Esophagus squamous epithelium (tissue), 5 donors: ENCODE measurements at regions not wholly inside any gene's neighbourhood (a gene's known extent, or its start where the extent isn't known, plus 50 kb on each side); places are given as distances from the start of the nearest gene placed in this dataset.

Experiments
- DNase-seq: peaks from one replicate; lab custom pipeline; 2025; lab: John Stamatoyannopoulos, UW
- H3K27ac ChIP-seq, 4 donors: fragments of 200-600 bp; sonication (generic); one replicate each; pipeline ENCODE4 v1.5.1; 2016 to 2019; ENCODE audit warnings: mild to moderate bottlenecking in 1 of 4
- H3K27me3 ChIP-seq, 4 donors: fragments of 200-600 bp; sonication (generic); 1 replicate in 3 of 4; 2 replicates in 1 of 4; pipeline versions ENCODE4 v1.5.1 to v1.6.0; 2017 to 2021; ENCODE audit warnings: antibody characterized with exemption in 1 of 4
- H3K36me3 ChIP-seq, 3 donors: fragments of 200-600 bp; sonication (generic); one replicate each; pipeline ENCODE4 v1.5.1; 2016 to 2019
- H3K4me1 ChIP-seq, 3 donors: fragments of 200-600 bp; sonication (generic); one replicate each; pipeline ENCODE4 v1.5.1; 2017 to 2019
- H3K4me3 ChIP-seq, 4 donors: fragments of 200-600 bp; sonication (generic); 1 replicate in 3 of 4; 2 replicates in 1 of 4; pipeline ENCODE4 v1.5.1; 2016 to 2019; ENCODE audit warnings: mild to moderate bottlenecking in 2 of 4, moderate library complexity in 1 of 4
- H3K9me3 ChIP-seq, 3 donors: fragments of 200-600 bp; sonication (generic); one replicate each; pipeline ENCODE4 v1.5.1; 2016 to 2019
- POLR2A ChIP-seq, 4 donors: fragments of 450-650 bp; IDR thresholded peaks; one replicate each; pipeline ENCODE4 v1.6.1; 2017; ENCODE audit warnings: antibody characterized with exemption in 4 of 4, mild to moderate bottlenecking in 4 of 4, moderate library complexity in 3 of 4
- WGBS, 2 donors: methylation state at CpG; one replicate each; pipeline ENCODE4 v1.1.5; 2018; 5-methylcytosine and 5-hydroxymethylcytosine counted together
- intact Hi-C: fragments of 100-400 bp; cut with DNase I; formaldehyde crosslinking; loops from one replicate; pipeline ENCODE4 v1.15.0; 2022
- TF ChIP-seq, protein P1 (sequence below), 6 experiments: fragments of 450-650 bp in 4 of 6; fragments of 200-600 bp in 2 of 6; sonication (generic) in 2 of 6; IDR thresholded peaks; one replicate each; pipeline ENCODE4 v1.5.1; 2016 to 2019; ENCODE audit warnings: antibody characterized with exemption in 6 of 6, mild to moderate bottlenecking in 4 of 6, moderate library complexity in 4 of 6
- donor health status: DM: yes; HTN: yes; CAD: no.

DNA sequence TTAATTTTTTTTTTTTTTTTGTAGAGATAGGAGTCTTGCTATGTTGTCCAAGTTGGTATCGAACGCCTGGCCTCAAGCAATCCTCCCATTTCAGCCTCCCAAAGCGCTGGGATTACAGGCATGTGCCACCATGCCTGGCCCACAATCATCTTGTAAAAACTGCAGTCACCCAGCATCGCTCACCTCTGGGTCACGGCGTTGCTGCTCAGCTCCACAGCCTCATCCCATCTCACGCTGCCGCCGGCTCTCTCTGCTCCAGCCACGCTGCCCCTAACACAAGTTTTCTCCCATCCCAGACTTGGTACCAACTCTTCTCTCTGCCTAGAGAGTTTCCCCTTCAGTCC lies 69.2 kb downstream of the MAP1LC3B2 start:
- intact Hi-C loops = no loop called here

More for the DNA sequence above, 69.2 kb downstream of the MAP1LC3B2 start:
- DNase-seq = no peak
- no peak for TF ChIP-seq POLR2A (IDR thresholded peaks at IDR 0.05)
- TF ChIP-seq, protein P1, sequence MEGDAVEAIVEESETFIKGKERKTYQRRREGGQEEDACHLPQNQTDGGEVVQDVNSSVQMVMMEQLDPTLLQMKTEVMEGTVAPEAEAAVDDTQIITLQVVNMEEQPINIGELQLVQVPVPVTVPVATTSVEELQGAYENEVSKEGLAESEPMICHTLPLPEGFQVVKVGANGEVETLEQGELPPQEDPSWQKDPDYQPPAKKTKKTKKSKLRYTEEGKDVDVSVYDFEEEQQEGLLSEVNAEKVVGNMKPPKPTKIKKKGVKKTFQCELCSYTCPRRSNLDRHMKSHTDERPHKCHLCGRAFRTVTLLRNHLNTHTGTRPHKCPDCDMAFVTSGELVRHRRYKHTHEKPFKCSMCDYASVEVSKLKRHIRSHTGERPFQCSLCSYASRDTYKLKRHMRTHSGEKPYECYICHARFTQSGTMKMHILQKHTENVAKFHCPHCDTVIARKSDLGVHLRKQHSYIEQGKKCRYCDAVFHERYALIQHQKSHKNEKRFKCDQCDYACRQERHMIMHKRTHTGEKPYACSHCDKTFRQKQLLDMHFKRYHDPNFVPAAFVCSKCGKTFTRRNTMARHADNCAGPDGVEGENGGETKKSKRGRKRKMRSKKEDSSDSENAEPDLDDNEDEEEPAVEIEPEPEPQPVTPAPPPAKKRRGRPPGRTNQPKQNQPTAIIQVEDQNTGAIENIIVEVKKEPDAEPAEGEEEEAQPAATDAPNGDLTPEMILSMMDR (IDR thresholded peaks at IDR 0.05) = no peak
- Histone ChIP-seq H3K27me3 (no peaks in the 10 kb centered on the region), H3K4me3 (no peak overlapping the region), H3K9me3 (peaks cover 0 to 3% (median 0%) of the 10 kb centered on the region in 3 donors), H3K36me3 (no peaks in the 10 kb centered on the region), H3K27ac (no peak overlapping the region), H3K4me1 (peaks cover 0 to 5% (median 0%) of the 10 kb centered on the region in 3 donors)
- 96 to 98% methylated on average over 10 of the region's 10 CpGs for WGBS, 2 donors
